Kidney (tissue), 13 donors: ENCODE measurements at regions not wholly inside any gene's neighbourhood (a gene's known extent, or its start where the extent isn't known, plus 50 kb on each side); places are given as distances from the start of the nearest gene placed in this dataset.
"Not testable (repeated sequence)": the region's sequence is repeated elsewhere in the genome, so short reads cannot be mapped to it uniquely, and the experiment has no call there.

Source experiments
- DNase-seq, 5 donors: peaks; one replicate each; pipeline ENCODE4 v3.0.0-alpha.2; 2013 to 2020
- FAIRE-seq: peaks from 2 replicates; lab custom pipeline; 2012; peaks lifted over from hg19 to GRCh38; lab: Jason Lieb, UNC
- H3K27ac ChIP-seq, 2 donors: one replicate each; pipeline ENCODE4 v1.7.0; 2013; ENCODE audit warnings: low read depth in 2 of 2, low read length in 2 of 2, inconsistent platforms in 1 of 2
- H3K27me3 ChIP-seq: one replicate; pipeline ENCODE4 v1.7.1; 2013; ENCODE audit warnings: low read length, inconsistent platforms; ENCODE audit not compliant: control insufficient read depth, insufficient read depth
- H3K36me3 ChIP-seq, 3 donors: one replicate each; pipeline versions ENCODE4 v1.7.0 to v1.7.1; 2013; ENCODE audit warnings: low read length in 3 of 3, control low read depth in 1 of 3, inconsistent platforms in 1 of 3; ENCODE audit not compliant: insufficient read depth in 3 of 3, control insufficient read depth in 2 of 3
- H3K4me1 ChIP-seq, 3 donors: one replicate each; pipeline versions ENCODE4 v1.7.0 to v1.7.1; 2013; ENCODE audit warnings: low read length in 3 of 3, inconsistent platforms in 1 of 3, low read depth in 1 of 3; ENCODE audit not compliant: control insufficient read depth in 2 of 3, insufficient read depth in 2 of 3
- H3K4me3 ChIP-seq, 3 donors: one replicate each; pipeline versions ENCODE4 v1.7.0 to v1.8.1; 2013; ENCODE audit warnings: low read length in 3 of 3, control low read depth in 1 of 3, inconsistent platforms in 1 of 3
- H3K9ac ChIP-seq, 3 donors: one replicate each; pipeline versions ENCODE4 v1.7.0 to v1.7.1; 2013; ENCODE audit warnings: low read length in 3 of 3, control low read depth in 1 of 3, inconsistent platforms in 1 of 3
- H3K9me3 ChIP-seq, 3 donors: one replicate each; pipeline versions ENCODE4 v1.7.0 to v1.7.1; 2013; ENCODE audit warnings: low read length in 3 of 3, control low read depth in 1 of 3, inconsistent platforms in 1 of 3; ENCODE audit not compliant: control insufficient read depth in 2 of 3, insufficient read depth in 1 of 3
- intact Hi-C: fragments of 100-400 bp; cut with DNase I; formaldehyde crosslinking; loops from one replicate; pipeline ENCODE4 v1.11.1; 2022
- TF ChIP-seq, protein P1 (sequence below): IDR thresholded peaks from 3 replicates; pipeline ENCODE4 v1.5.1; 2012; ENCODE audit warnings: mild to moderate bottlenecking, moderate library complexity, borderline replicate concordance; ENCODE audit not compliant: insufficient read depth; ENCODE audit errors: extremely low read depth
- donor health status: control.
- donor health status: control.
- donor health status: control.
- donor health status: control.
- donor health status: control.
- donor health status: DM: yes; HTN: yes; CAD: no.
- donor health status: Normal renal cell carcinoma (clear cell type).

DNA sequence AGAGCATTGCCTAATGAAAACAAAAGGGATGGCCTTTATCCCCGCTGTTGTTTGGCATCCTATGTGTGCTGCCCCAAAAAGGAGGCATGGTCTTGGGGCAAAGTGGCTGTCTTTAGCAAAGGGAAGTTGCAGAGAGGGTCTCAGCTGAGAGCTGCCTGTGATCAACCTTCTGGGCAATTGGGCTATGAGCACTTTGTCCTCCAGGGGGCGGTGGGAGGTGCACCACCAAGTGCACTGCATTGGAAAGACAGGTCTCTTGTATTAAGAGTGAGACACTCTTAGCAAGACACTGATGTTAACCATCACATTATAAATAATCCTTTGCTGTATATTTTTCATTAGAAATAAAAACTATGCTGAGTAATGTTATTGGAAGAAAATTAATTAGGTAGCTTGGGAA is 314.8 kb downstream of the POM121L12 start:
- H3K9me3 ChIP-seq = no peaks in the 10 kb centered on the region
- H3K9ac ChIP-seq = no peak overlapping the region
- no peaks in the 10 kb centered on the region for H3K27me3 ChIP-seq
- FAIRE-seq = no peak
- no peaks in the 10 kb centered on the region for H3K4me1 ChIP-seq
- H3K36me3 ChIP-seq = no peaks in the 10 kb centered on the region
- no peak overlapping the region for H3K4me3 ChIP-seq
- no peak overlapping the region for H3K27ac ChIP-seq
- intact Hi-C loops = no loop called here
- peak; percentile 14 to 59 (median 37) for DNase-seq
- TF ChIP-seq, protein P1, sequence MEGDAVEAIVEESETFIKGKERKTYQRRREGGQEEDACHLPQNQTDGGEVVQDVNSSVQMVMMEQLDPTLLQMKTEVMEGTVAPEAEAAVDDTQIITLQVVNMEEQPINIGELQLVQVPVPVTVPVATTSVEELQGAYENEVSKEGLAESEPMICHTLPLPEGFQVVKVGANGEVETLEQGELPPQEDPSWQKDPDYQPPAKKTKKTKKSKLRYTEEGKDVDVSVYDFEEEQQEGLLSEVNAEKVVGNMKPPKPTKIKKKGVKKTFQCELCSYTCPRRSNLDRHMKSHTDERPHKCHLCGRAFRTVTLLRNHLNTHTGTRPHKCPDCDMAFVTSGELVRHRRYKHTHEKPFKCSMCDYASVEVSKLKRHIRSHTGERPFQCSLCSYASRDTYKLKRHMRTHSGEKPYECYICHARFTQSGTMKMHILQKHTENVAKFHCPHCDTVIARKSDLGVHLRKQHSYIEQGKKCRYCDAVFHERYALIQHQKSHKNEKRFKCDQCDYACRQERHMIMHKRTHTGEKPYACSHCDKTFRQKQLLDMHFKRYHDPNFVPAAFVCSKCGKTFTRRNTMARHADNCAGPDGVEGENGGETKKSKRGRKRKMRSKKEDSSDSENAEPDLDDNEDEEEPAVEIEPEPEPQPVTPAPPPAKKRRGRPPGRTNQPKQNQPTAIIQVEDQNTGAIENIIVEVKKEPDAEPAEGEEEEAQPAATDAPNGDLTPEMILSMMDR = peak; percentile 67

DNA sequence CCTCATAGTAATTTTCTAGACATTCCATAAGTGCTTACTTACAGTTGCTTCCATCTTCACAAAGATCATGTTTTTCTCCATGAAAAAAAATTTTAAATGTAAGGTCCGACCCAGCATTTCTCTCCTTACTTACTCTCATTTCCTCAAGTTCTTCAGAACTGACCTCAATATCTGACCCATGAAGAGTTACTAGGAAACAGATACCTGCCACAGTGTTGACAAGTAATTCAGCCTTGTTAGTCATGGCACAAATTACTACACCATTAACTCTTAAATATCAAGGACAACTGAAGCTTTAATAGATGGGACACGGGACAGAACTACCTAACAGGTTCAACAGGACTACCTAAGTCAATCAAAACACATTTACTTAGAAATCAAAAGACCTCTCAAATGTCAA is 316.2 kb downstream of the POM121L12 start:
- no peaks in the 10 kb centered on the region for H3K27me3 ChIP-seq
- H3K9ac ChIP-seq = no peak overlapping the region
- no peaks in the 10 kb centered on the region for H3K4me1 ChIP-seq
- FAIRE-seq (no peak), DNase-seq (no peak)
- no peak overlapping the region for H3K4me3 ChIP-seq
- intact Hi-C loops = no loop called here
- H3K9me3 ChIP-seq = no peaks in the 10 kb centered on the region
- TF ChIP-seq, protein P1 = no peak
- no peak overlapping the region for H3K27ac ChIP-seq
- H3K36me3 ChIP-seq = no peaks in the 10 kb centered on the region

DNA sequence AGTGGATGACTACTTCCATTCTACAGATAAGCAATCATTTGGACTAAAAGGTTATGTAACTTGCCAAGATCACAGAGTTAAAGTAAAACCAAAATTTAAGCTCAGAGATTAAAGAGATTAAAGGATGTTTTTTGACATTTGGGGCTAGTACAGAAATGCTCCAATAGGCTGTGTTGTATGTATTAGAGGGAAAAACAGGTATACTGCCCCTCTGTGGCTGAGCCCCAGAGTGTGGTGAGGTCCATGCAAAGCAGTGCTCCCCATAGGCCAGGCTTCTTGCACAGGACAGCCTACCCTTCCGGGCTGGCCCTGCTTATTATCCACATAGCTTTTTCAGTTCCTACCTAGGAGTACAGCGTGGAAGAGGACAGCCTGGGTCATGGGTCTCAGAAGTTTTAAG is 322.8 kb downstream of the POM121L12 start:
- H3K36me3 ChIP-seq = no peaks in the 10 kb centered on the region
- H3K27ac ChIP-seq = no peak overlapping the region
- no peaks in the 10 kb centered on the region for H3K9me3 ChIP-seq
- no peak overlapping the region for H3K9ac ChIP-seq
- FAIRE-seq (no peak), DNase-seq (no peak)
- H3K4me1 ChIP-seq = no peaks in the 10 kb centered on the region
- intact Hi-C loops = no loop called here
- TF ChIP-seq, protein P1 = no peak
- no peak overlapping the region for H3K4me3 ChIP-seq
- H3K27me3 ChIP-seq = no peaks in the 10 kb centered on the region

DNA sequence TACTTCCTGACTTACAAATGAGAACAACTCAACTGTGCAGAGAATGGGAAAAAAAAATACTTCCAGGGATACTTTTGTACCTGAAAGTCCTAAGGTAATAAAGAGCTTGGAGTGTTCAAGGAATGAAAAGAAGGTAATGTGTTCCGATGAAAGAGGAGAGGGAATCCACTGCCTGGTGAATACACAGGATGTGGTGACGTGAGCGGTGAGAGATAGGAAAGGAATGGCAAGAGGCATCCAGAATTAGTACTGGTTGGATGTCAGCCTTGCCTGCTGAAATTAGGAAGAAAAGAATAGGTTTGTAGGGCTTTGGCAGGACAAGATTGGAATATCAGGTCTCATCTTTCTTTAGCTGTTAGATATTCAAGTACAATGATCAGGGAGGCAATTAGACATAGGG is 347.7 kb downstream of the POM121L12 start:
- no peak overlapping the region for H3K27ac ChIP-seq
- TF ChIP-seq, protein P1 = no peak
- H3K4me1 ChIP-seq = no peaks in the 10 kb centered on the region
- no peak overlapping the region for H3K9ac ChIP-seq
- no peaks in the 10 kb centered on the region for H3K9me3 ChIP-seq
- peaks cover 0 to 5% (median 0%) of the 10 kb centered on the region in 3 donors for H3K36me3 ChIP-seq
- FAIRE-seq = no peak
- intact Hi-C loops = no loop called here
- H3K27me3 ChIP-seq = no peaks in the 10 kb centered on the region
- H3K4me3 ChIP-seq = no peak overlapping the region
- no peak for DNase-seq

DNA sequence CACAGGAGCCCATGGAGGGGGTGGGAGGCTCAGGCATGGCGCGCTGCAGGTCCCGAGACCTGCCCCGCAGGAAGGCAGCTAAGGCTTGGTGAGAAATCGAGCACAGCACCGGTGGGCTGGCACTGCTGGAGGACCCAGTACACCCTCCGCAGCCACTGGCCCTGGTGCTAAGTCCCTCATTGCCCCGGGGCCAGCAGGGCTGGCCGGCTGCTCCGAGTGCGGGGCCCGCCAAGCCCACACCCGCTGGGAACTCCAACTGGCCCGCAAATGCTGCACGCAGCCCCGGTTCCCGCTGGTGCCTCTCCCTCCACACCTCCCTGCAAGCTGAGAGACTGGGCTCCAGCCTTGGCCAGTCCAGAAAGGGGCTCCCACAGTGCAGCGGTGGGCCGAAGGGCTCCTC is 349.8 kb downstream of the POM121L12 start:
- H3K9ac ChIP-seq, H3K27ac ChIP-seq, H3K4me3 ChIP-seq, H3K9me3 ChIP-seq, intact Hi-C loops, H3K27me3 ChIP-seq, H3K4me1 ChIP-seq, DNase-seq, H3K36me3 ChIP-seq, FAIRE-seq: not testable (repeated sequence)
